ENCODE measurements at regions not wholly inside any gene's neighbourhood (a gene's known extent, or its start where the extent isn't known, plus 50 kb on each side); places are given as distances from the start of the nearest gene placed in this dataset.

GRCh38 chr9:99459919-99460318 is 237.8 kb downstream of the SEC61B start:
- no peak overlapping the region for H3K4me3 ChIP-seq (ENCODE audit: low read depth, low read length)
- TF ChIP-seq, protein P1, sequence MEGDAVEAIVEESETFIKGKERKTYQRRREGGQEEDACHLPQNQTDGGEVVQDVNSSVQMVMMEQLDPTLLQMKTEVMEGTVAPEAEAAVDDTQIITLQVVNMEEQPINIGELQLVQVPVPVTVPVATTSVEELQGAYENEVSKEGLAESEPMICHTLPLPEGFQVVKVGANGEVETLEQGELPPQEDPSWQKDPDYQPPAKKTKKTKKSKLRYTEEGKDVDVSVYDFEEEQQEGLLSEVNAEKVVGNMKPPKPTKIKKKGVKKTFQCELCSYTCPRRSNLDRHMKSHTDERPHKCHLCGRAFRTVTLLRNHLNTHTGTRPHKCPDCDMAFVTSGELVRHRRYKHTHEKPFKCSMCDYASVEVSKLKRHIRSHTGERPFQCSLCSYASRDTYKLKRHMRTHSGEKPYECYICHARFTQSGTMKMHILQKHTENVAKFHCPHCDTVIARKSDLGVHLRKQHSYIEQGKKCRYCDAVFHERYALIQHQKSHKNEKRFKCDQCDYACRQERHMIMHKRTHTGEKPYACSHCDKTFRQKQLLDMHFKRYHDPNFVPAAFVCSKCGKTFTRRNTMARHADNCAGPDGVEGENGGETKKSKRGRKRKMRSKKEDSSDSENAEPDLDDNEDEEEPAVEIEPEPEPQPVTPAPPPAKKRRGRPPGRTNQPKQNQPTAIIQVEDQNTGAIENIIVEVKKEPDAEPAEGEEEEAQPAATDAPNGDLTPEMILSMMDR (IDR thresholded peaks at IDR 0.05; ENCODE audit: low read depth, low read length, missing control alignments): no peak
- DNase-seq (ENCODE audit: low read depth): no peak

DNA sequence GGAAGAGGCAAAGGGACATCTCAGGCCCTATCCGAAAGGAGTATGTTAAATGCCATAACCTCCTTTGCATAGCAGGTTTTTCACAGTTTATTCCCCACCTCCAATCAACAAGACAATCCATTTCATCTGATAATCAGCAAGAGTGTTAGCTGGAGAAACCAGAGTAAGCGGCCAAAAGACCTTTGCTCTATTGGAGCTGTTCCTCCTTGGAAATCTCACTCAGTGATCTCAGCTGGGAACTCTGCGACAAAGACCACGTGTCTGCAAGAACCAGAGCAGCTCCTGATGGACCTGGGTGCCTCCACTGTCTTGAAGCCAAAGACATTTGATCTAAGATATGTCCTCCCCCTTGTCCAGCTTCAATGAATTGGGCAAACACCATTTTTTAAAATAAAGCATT is 241.0 kb downstream of the SEC61B start:
- no peak for DNase-seq (ENCODE audit: low read depth)
- H3K4me3 ChIP-seq (ENCODE audit: low read depth, low read length): no peak overlapping the region
- TF ChIP-seq, protein P1 (IDR thresholded peaks at IDR 0.05; ENCODE audit: low read depth, low read length, missing control alignments): no peak

DNA sequence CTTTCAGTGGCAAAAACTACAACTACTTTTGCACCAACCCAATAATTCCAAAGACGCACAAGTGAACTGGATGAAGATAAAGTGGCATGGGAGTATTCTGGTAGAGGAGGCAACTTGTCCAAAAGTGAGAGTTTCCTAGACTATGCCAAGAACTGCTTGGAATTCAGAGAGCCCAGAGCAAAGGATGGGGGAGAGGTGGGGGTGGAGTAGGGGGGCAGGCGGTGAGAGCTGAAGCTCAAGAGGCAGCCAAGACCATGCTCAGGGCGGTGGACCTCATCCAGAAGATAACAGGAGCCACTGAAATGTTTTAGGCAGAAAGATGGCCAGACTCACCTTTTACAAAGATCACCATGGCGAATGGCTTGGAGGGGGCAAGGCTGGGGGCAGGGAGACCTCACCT is 242.5 kb downstream of the SEC61B start:
- no peak overlapping the region for H3K4me3 ChIP-seq (ENCODE audit: low read depth, low read length)
- DNase-seq (ENCODE audit: low read depth): no peak
- TF ChIP-seq, protein P1 (IDR thresholded peaks at IDR 0.05; ENCODE audit: low read depth, low read length, missing control alignments): no peak

DNA sequence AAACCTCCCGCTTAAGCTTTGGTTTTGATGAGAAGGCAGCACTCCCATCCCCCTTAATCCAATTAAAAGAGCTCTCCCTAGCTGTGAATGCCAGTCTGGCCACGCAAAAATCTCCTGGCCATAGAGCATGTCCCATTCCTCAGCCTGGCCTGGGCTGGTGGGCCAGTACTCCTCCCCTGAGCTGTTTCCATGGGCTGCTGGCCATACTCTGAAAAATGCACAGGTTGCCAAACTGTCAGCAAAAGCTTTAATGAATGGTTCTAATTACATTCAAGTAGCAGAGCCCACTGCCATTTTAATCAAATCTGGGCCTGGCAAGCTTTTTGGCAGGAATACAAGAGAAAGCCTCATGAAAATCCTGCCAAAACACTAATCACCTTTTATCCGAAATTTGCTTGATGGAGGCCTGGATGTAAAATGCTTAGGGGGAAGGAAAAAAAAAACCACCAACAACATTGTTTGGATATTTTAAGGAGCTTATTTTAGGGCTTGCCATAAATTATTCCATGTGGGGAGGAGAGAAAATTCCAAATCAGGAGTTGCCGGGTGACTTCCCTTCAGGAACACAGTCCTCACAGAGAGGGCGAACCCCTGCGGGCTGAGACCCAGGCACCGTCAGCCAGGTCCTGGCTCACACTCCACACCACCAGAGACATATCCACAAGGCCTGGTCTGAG is 243.3 kb downstream of the SEC61B start:
- no peak overlapping the region for H3K4me3 ChIP-seq (ENCODE audit: low read depth, low read length)
- TF ChIP-seq, protein P1 (IDR thresholded peaks at IDR 0.05; ENCODE audit: low read depth, low read length, missing control alignments): no peak
- no peak for DNase-seq (ENCODE audit: low read depth)

GRCh38 chr9:99466104-99466503 is 244.0 kb downstream of the SEC61B start:
- TF ChIP-seq, protein P1 (IDR thresholded peaks at IDR 0.05; ENCODE audit: low read depth, low read length, missing control alignments): no peak
- no peak overlapping the region for H3K4me3 ChIP-seq (ENCODE audit: low read depth, low read length)
- DNase-seq (ENCODE audit: low read depth): no peak

GRCh38 chr9:99466781-99467180 is 244.7 kb downstream of the SEC61B start:
- TF ChIP-seq, protein P1 (IDR thresholded peaks at IDR 0.05; ENCODE audit: low read depth, low read length, missing control alignments): no peak

GRCh38 chr9:99471033-99471432 is 249.0 kb downstream of the SEC61B start:
- DNase-seq (ENCODE audit: low read depth): no peak
- TF ChIP-seq, protein P1 (IDR thresholded peaks at IDR 0.05; ENCODE audit: low read depth, low read length, missing control alignments): no peak
- H3K4me3 ChIP-seq (ENCODE audit: low read depth, low read length): no peak overlapping the region

More at GRCh38 chr9:99466781-99467180, 244.7 kb downstream of the SEC61B start:
- DNase-seq (ENCODE audit: low read depth): no peak
- H3K4me3 ChIP-seq (ENCODE audit: low read depth, low read length): no peak overlapping the region
